ENCODE measurements at regions not wholly inside any gene's neighbourhood (a gene's known extent, or its start where the extent isn't known, plus 50 kb on each side); places are given as distances from the start of the nearest gene placed in this dataset. TPM values are rescaled to one million over a fixed set of nuclear protein-coding genes. Genes with fewer than 3 reads are reported as not detected.

Small RNAs in the stretch of these regions (small RNA-seq; reads per million reads assigned to genes)
- not detected for gene RNA5SP167 (ENCODE audit: low replicate concordance)
- gene RNU6-1230P (ENCODE audit: low replicate concordance) = not detected
